Prostate gland (tissue), 2 donors: ENCODE measurements at regions not wholly inside any gene's neighbourhood (a gene's known extent, or its start where the extent isn't known, plus 50 kb on each side); places are given as distances from the start of the nearest gene placed in this dataset.

Source experiments
- DNase-seq: peaks from one replicate; pipeline ENCODE4 v3.0.0-alpha.2; 2019; ENCODE audit warnings: low spot score
- H3K27ac ChIP-seq, 2 donors: fragments of 200-600 bp; sonication (generic); 2 replicates each; pipeline ENCODE4 v1.5.1; 2017 to 2019
- H3K27me3 ChIP-seq: fragments of 200-600 bp; sonication (generic); replicated peaks from 2 replicates; pipeline ENCODE4 v1.5.1; 2019; ENCODE audit not compliant: insufficient read depth
- H3K36me3 ChIP-seq, 2 donors: fragments of 200-600 bp; sonication (generic); 1 replicate in 1 of 2; 2 replicates in 1 of 2; pipeline versions ENCODE4 v1.5.1 to v1.8.1; 2017 to 2019
- H3K4me1 ChIP-seq: fragments of 200-600 bp; sonication (generic); replicated peaks from 2 replicates; pipeline ENCODE4 v1.5.1; 2019
- H3K4me3 ChIP-seq, 2 donors: fragments of 200-600 bp; sonication (generic); 2 replicates each; pipeline ENCODE4 v1.5.1; 2017 to 2019
- H3K9me3 ChIP-seq: fragments of 200-600 bp; sonication (generic); 2 replicates; pipeline ENCODE4 v1.5.1; 2017
- POLR2A ChIP-seq: fragments of 450-650 bp; IDR thresholded peaks from one replicate; pipeline ENCODE4 v1.6.1; 2016; ENCODE audit warnings: antibody characterized with exemption, mild to moderate bottlenecking
- POLR2AphosphoS5 ChIP-seq: sonication (generic); formaldehyde crosslinking; IDR thresholded peaks from one replicate; pipeline ENCODE4 v1.6.1; 2017; ENCODE audit warnings: antibody characterized with exemption
- WGBS: methylation state at CpG from one replicate; pipeline ENCODE4 v1.1.5; 2018; 5-methylcytosine and 5-hydroxymethylcytosine counted together
- intact Hi-C: fragments of 100-400 bp; cut with DNase I; formaldehyde crosslinking; loops from one replicate; pipeline ENCODE4 v1.14.2; 2022
- TF ChIP-seq, protein P1 (sequence below), 4 experiments: fragments of 200-600 bp in 2 of 4; fragments of 450-650 bp in 2 of 4; sonication (generic) in 2 of 4; IDR thresholded peaks; 1 replicate in 3 of 4; 2 replicates in 1 of 4; pipeline ENCODE4 v1.5.1; 2016 to 2019; ENCODE audit warnings: antibody characterized with exemption in 4 of 4, mild to moderate bottlenecking in 2 of 4, moderate library complexity in 2 of 4

DNA sequence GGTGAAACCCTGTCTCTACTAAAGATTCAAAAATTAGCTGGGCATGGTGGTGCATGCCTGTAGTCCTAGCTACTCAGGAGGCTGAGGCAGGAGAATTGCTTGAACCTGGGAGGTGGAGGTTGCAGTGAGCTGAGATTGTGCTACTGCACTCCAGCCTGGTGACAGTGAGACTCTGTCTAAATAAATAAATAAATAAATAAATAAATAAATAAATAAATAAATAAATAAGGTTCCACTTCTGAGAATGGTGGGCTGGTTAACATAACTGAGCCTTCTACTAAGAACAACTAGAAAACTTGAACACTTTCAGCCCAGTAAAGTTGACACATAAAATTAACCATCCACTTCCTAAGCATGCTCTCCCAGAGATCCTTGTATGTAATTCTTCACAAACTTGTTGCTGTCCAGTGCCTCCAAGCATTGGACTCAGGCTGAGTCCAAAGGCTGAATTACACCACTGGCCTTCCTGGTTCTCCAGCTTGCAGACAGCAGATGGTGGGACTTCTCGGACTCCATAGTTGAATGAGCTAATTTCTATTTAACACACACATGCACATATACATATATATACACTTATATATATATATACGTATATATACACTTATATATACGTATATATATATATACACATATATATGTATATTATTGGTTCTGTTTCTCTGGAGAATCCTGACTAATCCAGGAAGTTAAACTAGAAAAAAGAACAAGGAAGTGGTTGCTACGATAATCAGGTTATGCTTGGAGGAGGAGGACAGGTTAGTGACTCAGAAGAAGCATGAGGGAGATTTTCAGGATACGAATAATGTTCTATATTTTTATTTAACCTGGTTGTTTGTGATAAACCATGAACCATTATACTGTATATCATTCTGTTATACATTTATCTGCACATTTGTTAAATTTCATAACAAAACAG, 348.8 kb downstream of the METTL4 start:
- H3K4me1 ChIP-seq: no peaks in the 10 kb centered on the region
- no peaks in the 10 kb centered on the region for H3K27me3 ChIP-seq
- TF ChIP-seq POLR2A: no peak
- TF ChIP-seq, protein P1, sequence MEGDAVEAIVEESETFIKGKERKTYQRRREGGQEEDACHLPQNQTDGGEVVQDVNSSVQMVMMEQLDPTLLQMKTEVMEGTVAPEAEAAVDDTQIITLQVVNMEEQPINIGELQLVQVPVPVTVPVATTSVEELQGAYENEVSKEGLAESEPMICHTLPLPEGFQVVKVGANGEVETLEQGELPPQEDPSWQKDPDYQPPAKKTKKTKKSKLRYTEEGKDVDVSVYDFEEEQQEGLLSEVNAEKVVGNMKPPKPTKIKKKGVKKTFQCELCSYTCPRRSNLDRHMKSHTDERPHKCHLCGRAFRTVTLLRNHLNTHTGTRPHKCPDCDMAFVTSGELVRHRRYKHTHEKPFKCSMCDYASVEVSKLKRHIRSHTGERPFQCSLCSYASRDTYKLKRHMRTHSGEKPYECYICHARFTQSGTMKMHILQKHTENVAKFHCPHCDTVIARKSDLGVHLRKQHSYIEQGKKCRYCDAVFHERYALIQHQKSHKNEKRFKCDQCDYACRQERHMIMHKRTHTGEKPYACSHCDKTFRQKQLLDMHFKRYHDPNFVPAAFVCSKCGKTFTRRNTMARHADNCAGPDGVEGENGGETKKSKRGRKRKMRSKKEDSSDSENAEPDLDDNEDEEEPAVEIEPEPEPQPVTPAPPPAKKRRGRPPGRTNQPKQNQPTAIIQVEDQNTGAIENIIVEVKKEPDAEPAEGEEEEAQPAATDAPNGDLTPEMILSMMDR (IDR thresholded peaks at IDR 0.05): no peak
- no peak for TF ChIP-seq POLR2AphosphoS5
- H3K4me3 ChIP-seq: no peak overlapping the region
- intact Hi-C loops: no loop called here
- no peak overlapping the region for H3K27ac ChIP-seq
- H3K36me3 ChIP-seq: no peaks in the 10 kb centered on the region
- no peaks in the 10 kb centered on the region for H3K9me3 ChIP-seq
- WGBS: 86% methylated on average over 5 of the region's 5 CpGs
- DNase-seq: no peak

DNA sequence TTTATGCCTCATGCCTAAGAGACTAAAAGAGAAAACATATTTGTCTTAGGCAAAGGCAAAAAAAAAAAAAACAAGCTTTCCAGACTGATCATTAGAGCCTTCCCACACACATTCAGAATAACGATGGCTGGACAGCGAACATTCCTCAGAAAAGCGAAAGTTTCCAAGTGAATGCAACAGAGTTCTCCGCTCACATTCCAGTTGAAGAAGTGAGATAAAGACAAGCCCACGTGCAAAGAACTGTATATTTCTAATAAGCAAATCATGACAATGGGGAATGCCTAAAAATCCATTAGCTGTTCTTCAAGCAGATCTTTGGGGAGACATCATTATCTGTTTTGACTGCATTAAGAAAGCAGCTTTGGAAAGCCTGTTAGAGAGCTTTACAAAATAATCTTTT, 347.9 kb downstream of the METTL4 start:
- Histone ChIP-seq H3K27me3 (no peaks in the 10 kb centered on the region), H3K4me1 (no peaks in the 10 kb centered on the region), H3K27ac (no peak overlapping the region), H3K9me3 (no peaks in the 10 kb centered on the region), H3K36me3 (no peaks in the 10 kb centered on the region), H3K4me3 (no peak overlapping the region)
- DNase-seq: no peak
- intact Hi-C loops: no loop called here
- 17% methylated on average over 5 of the region's 5 CpGs for WGBS
- TF ChIP-seq, protein P1 (IDR thresholded peaks at IDR 0.05): no peak
- TF ChIP-seq POLR2AphosphoS5 (no peak), POLR2A (no peak)

DNA sequence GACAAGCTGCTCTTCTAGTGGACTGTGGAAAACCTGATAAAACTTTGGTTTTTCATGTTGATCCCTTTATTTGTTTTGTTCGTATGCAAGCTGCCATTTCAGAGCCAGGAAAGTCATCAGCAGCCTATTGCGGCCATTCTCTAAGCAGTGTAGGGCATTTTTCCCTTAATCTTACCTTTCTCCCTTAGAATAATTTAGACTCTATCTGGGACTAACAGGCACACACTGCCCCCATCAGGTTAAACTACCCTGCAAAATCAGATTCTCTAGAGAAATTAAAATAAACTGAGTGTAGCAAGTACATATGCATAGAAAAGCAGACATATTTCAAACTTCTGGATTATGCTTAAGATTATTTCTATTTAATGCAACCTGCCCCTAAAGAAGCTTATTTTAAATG, 347.5 kb downstream of the METTL4 start:
- 12% methylated on average over 2 of the region's 2 CpGs for WGBS
- intact Hi-C loops: no loop called here
- no peak for DNase-seq

DNA sequence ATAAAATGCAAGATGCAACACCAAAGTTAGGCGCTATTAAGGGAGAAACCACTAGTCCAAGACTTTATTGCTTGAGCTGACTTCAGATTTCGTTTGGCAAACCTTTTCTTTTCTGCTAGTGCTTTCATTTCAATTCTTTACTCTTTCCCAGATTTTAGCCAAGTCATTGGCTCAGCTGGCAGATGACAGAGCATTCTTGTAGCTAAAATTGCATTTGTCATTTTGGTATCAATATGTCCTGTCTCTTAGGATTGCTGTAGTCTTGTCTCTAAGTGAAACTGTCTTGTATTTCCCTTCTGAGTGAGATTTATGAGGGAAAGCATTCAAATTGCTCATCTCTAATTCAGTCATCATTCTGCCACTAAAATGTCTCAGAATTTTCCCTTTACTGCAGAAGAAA, 335.1 kb downstream of the METTL4 start:
- no peaks in the 10 kb centered on the region for H3K36me3 ChIP-seq
- DNase-seq: no peak
- no peaks in the 10 kb centered on the region for H3K27me3 ChIP-seq
- no peaks in the 10 kb centered on the region for H3K4me1 ChIP-seq
- TF ChIP-seq, protein P1 (IDR thresholded peaks at IDR 0.05): no peak
- TF ChIP-seq POLR2AphosphoS5: no peak
- intact Hi-C loops: no loop called here
- H3K27ac ChIP-seq: no peak overlapping the region
- no peaks in the 10 kb centered on the region for H3K9me3 ChIP-seq
- 74% methylated on average over 2 of the region's 2 CpGs for WGBS
- H3K4me3 ChIP-seq: no peak overlapping the region

More for the DNA sequence above, 347.5 kb downstream of the METTL4 start:
- Histone ChIP-seq H3K9me3 (no peaks in the 10 kb centered on the region), H3K4me3 (no peak overlapping the region), H3K27me3 (no peaks in the 10 kb centered on the region), H3K27ac (no peak overlapping the region), H3K36me3 (no peaks in the 10 kb centered on the region), H3K4me1 (no peaks in the 10 kb centered on the region)
- TF ChIP-seq POLR2A (no peak), POLR2AphosphoS5 (no peak)
- TF ChIP-seq, protein P1 (IDR thresholded peaks at IDR 0.05): peak in 2 of 4 experiments; percentile 14 to 47

DNA sequence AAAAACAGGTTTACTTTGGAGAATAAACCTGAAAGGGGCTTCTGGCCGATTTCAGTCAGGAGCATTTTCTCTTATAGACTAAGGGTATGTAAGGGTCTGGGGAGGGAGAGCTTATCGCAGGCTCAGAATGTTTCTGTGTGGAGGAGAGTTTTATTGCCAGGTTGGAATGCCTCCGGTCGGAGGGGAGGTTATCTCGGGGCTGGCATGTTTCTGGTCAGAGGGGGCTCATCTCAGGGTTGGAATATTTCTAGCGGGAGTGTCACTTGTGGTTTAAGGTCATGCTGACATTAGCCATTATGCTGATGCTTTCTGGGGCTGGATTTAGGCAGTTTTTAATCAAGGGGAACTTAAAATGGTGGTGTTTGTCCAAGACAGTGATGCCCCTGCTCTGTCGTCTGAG, 333.6 kb downstream of the METTL4 start:
- WGBS: 54% methylated on average over 7 of the region's 7 CpGs
- no peaks in the 10 kb centered on the region for H3K9me3 ChIP-seq
- no peak overlapping the region for H3K27ac ChIP-seq
- DNase-seq: no peak
- H3K4me3 ChIP-seq: no peak overlapping the region
- intact Hi-C loops: no loop called here
- H3K36me3 ChIP-seq: no peaks in the 10 kb centered on the region
- TF ChIP-seq POLR2A (no peak), POLR2AphosphoS5 (no peak)
- TF ChIP-seq, protein P1 (IDR thresholded peaks at IDR 0.05): no peak
- H3K4me1 ChIP-seq: no peaks in the 10 kb centered on the region
- no peaks in the 10 kb centered on the region for H3K27me3 ChIP-seq
